Neural progenitor cell (in vitro differentiated cells): ENCODE measurements at regions not wholly inside any gene's neighbourhood (a gene's known extent, or its start where the extent isn't known, plus 50 kb on each side); places are given as distances from the start of the nearest gene placed in this dataset.

Experiments used
- CTCF ChIP-seq: fragments of 200-600 bp; sonication (generic); IDR thresholded peaks from 2 replicates; pipeline ENCODE4 v1.5.1; 2017; ENCODE audit warnings: antibody characterized with exemption, mild to moderate bottlenecking
- EZH2phosphoT487 ChIP-seq: fragments of 200-600 bp; sonication (generic); IDR thresholded peaks from 2 replicates; pipeline ENCODE4 v1.6.1; 2017; ENCODE audit warnings: antibody characterized with exemption

- TF ChIP-seq CTCF = no peak
- no peak for TF ChIP-seq EZH2phosphoT487
These were observed 199.8 kb upstream of the MAP3K1 start for GRCh38 chr5:56615361-56616153.
